HepG2 (cell line): ENCODE measurements at regions not wholly inside any gene's neighbourhood (a gene's known extent, or its start where the extent isn't known, plus 50 kb on each side); places are given as distances from the start of the nearest gene placed in this dataset.

Experiments used
- ELK4 ChIP-seq: sonication (generic); formaldehyde crosslinking; IDR thresholded peaks from 2 replicates; pipeline ENCODE4 v1.9.0; 2021; ENCODE audit warnings: missing genetic modification reagents, borderline replicate concordance
- GPBP1L1 ChIP-seq: sonication (generic); formaldehyde crosslinking; IDR thresholded peaks from 2 replicates; pipeline ENCODE4 v1.5.0; 2020; ENCODE audit warnings: mild to moderate bottlenecking, missing genetic modification reagents
- HIC2 ChIP-seq: sonication (generic); formaldehyde crosslinking; IDR thresholded peaks from 2 replicates; pipeline ENCODE4 v1.9.0; 2022; ENCODE audit warnings: low read depth, missing genetic modification reagents
- KLF9 ChIP-seq: IDR thresholded peaks from 2 replicates; pipeline ENCODE4 v1.6.1; 2016; ENCODE audit warnings: low read depth
- PHF5A ChIP-seq: IDR thresholded peaks from one replicate; pipeline ENCODE4 v1.6.1; 2018; ENCODE audit warnings: low read depth, missing genetic modification reagents; ENCODE audit not compliant: unreplicated experiment
- SKI ChIP-seq: fragments of 450-650 bp; IDR thresholded peaks from one replicate; pipeline ENCODE4 v1.6.1; 2018; ENCODE audit warnings: mild to moderate bottlenecking; ENCODE audit not compliant: partially characterized antibody
- SNRNP70 ChIP-seq: fragments of 200-400 bp; formaldehyde crosslinking; IDR thresholded peaks from 2 replicates; pipeline ENCODE4 v1.6.1; 2017; ENCODE audit warnings: mild to moderate bottlenecking, low read depth, low read length, moderate library complexity
- U2AF1 ChIP-seq: fragments of 200-400 bp; formaldehyde crosslinking; optimal IDR thresholded peaks from 2 replicates; pipeline ENCODE3; 2017; ENCODE audit warnings: mild to moderate bottlenecking, low read depth, low read length
- ZBTB7A ChIP-seq: sonication (generic); formaldehyde crosslinking; IDR thresholded peaks from 2 replicates; pipeline ENCODE4 v1.8.0; 2022; ENCODE audit warnings: mild to moderate bottlenecking, missing genetic modification reagents
- ZNF296 ChIP-seq: sonication (generic); formaldehyde crosslinking; conservative IDR thresholded peaks from 2 replicates; pipeline ENCODE4 v1.5.0; 2020; ENCODE audit warnings: mild to moderate bottlenecking, missing genetic modification reagents
- ZNF407 ChIP-seq: sonication (generic); formaldehyde crosslinking; IDR thresholded peaks from one replicate; pipeline ENCODE4 v1.5.1; 2020; ENCODE audit warnings: mild to moderate bottlenecking, missing genetic modification reagents; ENCODE audit errors: not compliant biosample characterization
- ZNF713 ChIP-seq: sonication (generic); formaldehyde crosslinking; IDR thresholded peaks from 2 replicates; pipeline ENCODE4 v1.4.0; 2020; ENCODE audit warnings: mild to moderate bottlenecking, missing genetic modification reagents
- ZNF773 ChIP-seq: sonication (generic); formaldehyde crosslinking; IDR thresholded peaks from 2 replicates; pipeline ENCODE4 v1.4.0; 2020; ENCODE audit warnings: missing genetic modification reagents, borderline replicate concordance

- TF ChIP-seq HIC2 (CRISPR knock-in tag) (no peak), SKI (peak; percentile 72), ZNF773 (CRISPR knock-in tag) (no peak), PHF5A (CRISPR knock-in tag) (peak; percentile 52), KLF9 (no peak; the same call in 1 of the 2 replicates), ZNF713 (CRISPR knock-in tag) (no peak), ZBTB7A (no peak), ELK4 (CRISPR knock-in tag) (no peak), ZNF296 (CRISPR knock-in tag) (no peak), ZNF407 (CRISPR knock-in tag) (no peak), U2AF1 (no peak), GPBP1L1 (CRISPR knock-in tag) (no peak), SNRNP70 (no peak)
These were observed 65.8 kb upstream of the KPNA3 start (continued) for GRCh38 chr13:49858178-49858856.
